Erythroblast (primary cell): ENCODE measurements at regions not wholly inside any gene's neighbourhood (a gene's known extent, or its start where the extent isn't known, plus 50 kb on each side); places are given as distances from the start of the nearest gene placed in this dataset.
"Not testable (repeated sequence)": the region's sequence is repeated elsewhere in the genome, so short reads cannot be mapped to it uniquely, and the experiment has no call there.

Experiments
- DNase-seq, 2 experiments: peaks; one replicate each; lab custom pipeline; 2025; lab: John Stamatoyannopoulos, UW
- GATA1 ChIP-seq: IDR thresholded peaks from 2 replicates; pipeline ENCODE4 v1.6.1; 2011; ENCODE audit warnings: low read depth, mild to moderate bottlenecking, control low read depth, low read length, moderate library complexity
- POLR2A ChIP-seq: IDR thresholded peaks from 2 replicates; pipeline ENCODE4 v1.6.1; 2011; ENCODE audit warnings: mild to moderate bottlenecking, low read length

GRCh38 chr6:82525775-82526495, 162.3 kb downstream of the TPBG start:
- no peak for TF ChIP-seq GATA1
- no peak for TF ChIP-seq POLR2A
- DNase-seq: no peak

- not testable (repeated sequence) for DNase-seq
Measured at GRCh38 chr6:82529960-82530460, 166.4 kb downstream of the TPBG start.

GRCh38 chr6:82534876-82535275, 171.3 kb downstream of the TPBG start:
- DNase-seq: no peak
- TF ChIP-seq GATA1 (no peak), POLR2A (no peak)

GRCh38 chr6:82549480-82549879, 185.9 kb downstream of the TPBG start:
- DNase-seq: not testable (repeated sequence)

GRCh38 chr6:82551311-82551710, 187.7 kb downstream of the TPBG start:
- DNase-seq: not testable (repeated sequence)

- TF ChIP-seq GATA1 (no peak), POLR2A (no peak)
- no peak for DNase-seq
Measured at GRCh38 chr6:82551831-82552230, 188.2 kb downstream of the TPBG start.

- no peak for DNase-seq
- TF ChIP-seq GATA1: no peak
Measured at GRCh38 chr6:82553863-82554531, 190.4 kb downstream of the TPBG start.

GRCh38 chr6:82554666-82555065, 191.0 kb downstream of the TPBG start:
- TF ChIP-seq POLR2A (no peak), GATA1 (no peak)
- no peak for DNase-seq

GRCh38 chr6:82555801-82556200, 192.2 kb downstream of the TPBG start:
- TF ChIP-seq POLR2A (no peak), GATA1 (no peak)

GRCh38 chr6:82558531-82558930, 194.9 kb downstream of the TPBG start:
- not testable (repeated sequence) for DNase-seq

More at GRCh38 chr6:82555801-82556200, 192.2 kb downstream of the TPBG start:
- no peak for DNase-seq

- no peak for DNase-seq
- TF ChIP-seq GATA1 (no peak), POLR2A (no peak)
Measured at GRCh38 chr6:82567621-82568020, 204.0 kb downstream of the TPBG start.

GRCh38 chr6:82568290-82568993, 204.8 kb downstream of the TPBG start:
- no peak for DNase-seq
- TF ChIP-seq POLR2A: no peak
- no peak for TF ChIP-seq GATA1

- TF ChIP-seq GATA1: no peak
- TF ChIP-seq POLR2A: no peak
- DNase-seq: no peak
Measured at GRCh38 chr6:82569022-82569421, 205.4 kb downstream of the TPBG start.

- TF ChIP-seq POLR2A: no peak
- no peak for TF ChIP-seq GATA1
- no peak for DNase-seq
Measured at GRCh38 chr6:82570083-82570482, 206.5 kb downstream of the TPBG start.
